Activated CD8-positive, alpha-beta memory T cell treated with anti-CD3 and anti-CD28 coated beads, Interleukin-2, amount 50 U/mL, for 48 hours (primary cell): ENCODE measurements at regions not wholly inside any gene's neighbourhood (a gene's known extent, or its start where the extent isn't known, plus 50 kb on each side); places are given as distances from the start of the nearest gene placed in this dataset.

ENCODE experiments used
- DNase-seq: peaks from one replicate; pipeline ENCODE4 v3.0.0-alpha.2; 2020

DNA sequence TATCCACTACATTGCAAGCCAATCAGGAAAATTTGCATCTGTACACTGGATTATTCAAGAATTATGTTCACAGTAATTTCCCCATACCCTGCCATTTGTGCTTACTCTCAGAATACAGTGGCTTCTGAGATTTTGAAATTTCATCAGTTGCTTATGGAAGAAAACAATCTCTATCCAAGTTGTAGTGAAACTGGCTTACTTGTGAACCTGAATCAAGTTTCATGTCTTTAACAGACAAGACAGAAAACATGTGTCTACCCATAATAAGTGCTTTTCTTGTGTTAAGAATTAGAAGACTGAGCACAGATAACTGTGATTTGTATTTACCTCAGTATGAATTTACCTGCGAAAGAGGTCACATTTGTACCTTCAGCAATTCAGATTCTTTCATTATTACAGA lies 672.7 kb upstream of the ADGRL2 start:
- DNase-seq, result no peak

GRCh38 chr1:81126989-81127581 lies 673.6 kb upstream of the ADGRL2 start:
- no peak for DNase-seq

- DNase-seq, result no peak
These were observed 675.1 kb upstream of the ADGRL2 start for GRCh38 chr1:81125672-81126071.

- DNase-seq, result no peak
These were observed 679.4 kb upstream of the ADGRL2 start for GRCh38 chr1:81121306-81121705.

DNA sequence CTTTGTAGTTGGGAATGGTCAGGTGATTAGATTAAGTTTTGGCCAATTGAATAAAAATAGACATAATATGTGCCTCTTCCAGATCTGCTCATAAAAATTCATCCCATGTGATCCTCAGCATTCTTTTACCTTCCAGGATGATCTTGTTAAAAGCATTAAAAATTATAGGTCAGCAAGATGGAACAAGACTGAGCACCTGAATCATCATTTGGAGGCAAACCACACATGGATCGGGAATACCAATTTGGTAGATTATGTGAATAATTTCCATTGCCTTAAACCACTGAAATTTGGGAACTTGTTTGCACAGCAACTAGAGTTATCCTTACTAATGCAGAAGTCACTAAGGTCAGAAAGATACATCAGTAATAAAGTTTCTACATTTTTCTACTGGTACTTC lies 681.4 kb upstream of the ADGRL2 start:
- no peak for DNase-seq

DNA sequence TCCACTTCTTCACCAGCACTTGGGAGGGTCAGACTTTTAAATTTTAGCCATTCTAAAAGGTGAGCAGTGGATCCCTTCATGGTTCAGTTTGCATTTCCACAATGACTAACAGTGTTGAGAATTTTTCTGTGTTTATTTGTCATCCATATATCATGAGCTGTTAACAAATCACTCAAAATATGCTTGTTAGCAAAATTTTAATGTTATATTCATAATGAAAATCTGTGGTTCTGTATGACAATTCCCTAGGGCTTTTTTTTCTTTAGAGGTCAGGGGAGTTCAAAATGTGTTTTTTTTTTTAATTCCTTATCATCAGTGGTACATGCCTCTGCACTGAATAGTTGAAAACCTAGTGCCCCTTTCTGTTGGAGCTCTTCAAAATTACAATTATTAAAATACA lies 682.2 kb upstream of the ADGRL2 start:
- no peak for DNase-seq

- no peak for DNase-seq
These were observed 685.3 kb upstream of the ADGRL2 start for GRCh38 chr1:81115422-81115821.

DNA sequence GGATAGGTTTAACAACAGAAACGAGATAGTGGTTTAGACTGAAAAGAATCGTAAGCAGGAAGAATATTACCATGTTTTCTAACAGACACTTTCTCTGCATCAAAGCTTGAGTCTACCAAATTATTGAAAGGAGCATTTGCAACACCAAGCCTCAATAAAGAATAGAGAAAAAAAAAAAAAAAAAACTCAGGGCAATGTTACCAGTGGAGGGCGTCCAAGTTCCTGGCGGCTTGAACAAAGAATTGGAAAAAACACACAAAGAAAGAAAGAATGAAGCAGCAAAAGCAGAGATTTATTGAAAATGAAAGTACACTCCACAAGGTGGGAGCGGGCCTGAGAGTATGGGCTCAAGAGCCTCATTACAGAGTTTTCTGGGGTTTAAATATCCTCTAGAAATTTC lies 686.5 kb upstream of the ADGRL2 start:
- no peak for DNase-seq

DNA sequence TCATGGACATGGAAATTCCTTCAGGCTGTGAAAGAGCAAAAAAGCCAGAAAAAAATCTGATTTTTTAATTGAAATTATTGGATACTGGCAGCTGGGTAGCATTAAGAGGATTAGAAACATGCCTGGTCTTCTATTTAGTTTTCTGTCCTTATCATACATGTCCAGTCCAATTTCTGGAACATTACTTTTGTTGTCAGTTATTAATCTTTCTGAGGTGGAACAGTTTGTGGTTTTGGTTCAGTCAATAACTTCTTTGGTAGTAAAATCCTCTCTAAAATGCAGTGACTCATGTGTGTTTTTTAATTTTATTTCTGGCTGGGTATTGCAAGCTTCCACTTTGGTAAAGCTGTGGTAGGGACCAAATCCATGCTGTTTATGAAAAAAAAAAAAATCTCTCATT lies 687.0 kb upstream of the ADGRL2 start:
- no peak for DNase-seq

- DNase-seq, result no peak
These were observed 688.9 kb upstream of the ADGRL2 start for GRCh38 chr1:81111818-81112217.

- no peak for DNase-seq
These were observed 691.7 kb upstream of the ADGRL2 start for GRCh38 chr1:81109038-81109437.

- DNase-seq, result no peak
These were observed 702.9 kb upstream of the ADGRL2 start for GRCh38 chr1:81097860-81098259.

DNA sequence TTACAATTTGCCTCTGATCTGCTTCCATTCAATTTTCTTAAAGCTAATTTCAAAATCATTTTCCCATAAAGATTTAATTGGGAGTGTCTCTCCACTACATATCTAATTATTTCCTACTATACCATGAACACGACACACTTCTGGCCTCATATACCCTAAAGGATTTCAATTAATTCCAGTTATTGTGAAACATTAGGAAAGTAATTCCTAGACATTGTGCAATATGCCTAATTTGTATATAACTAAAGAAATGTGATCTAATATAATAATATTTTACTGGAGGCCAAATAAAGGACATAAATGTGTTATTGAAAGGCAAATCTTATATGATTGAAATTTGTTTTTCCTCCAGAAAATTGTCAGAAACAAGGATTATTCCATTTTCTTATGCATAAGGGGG lies 727.2 kb upstream of the ADGRL2 start:
- no peak for DNase-seq

DNA sequence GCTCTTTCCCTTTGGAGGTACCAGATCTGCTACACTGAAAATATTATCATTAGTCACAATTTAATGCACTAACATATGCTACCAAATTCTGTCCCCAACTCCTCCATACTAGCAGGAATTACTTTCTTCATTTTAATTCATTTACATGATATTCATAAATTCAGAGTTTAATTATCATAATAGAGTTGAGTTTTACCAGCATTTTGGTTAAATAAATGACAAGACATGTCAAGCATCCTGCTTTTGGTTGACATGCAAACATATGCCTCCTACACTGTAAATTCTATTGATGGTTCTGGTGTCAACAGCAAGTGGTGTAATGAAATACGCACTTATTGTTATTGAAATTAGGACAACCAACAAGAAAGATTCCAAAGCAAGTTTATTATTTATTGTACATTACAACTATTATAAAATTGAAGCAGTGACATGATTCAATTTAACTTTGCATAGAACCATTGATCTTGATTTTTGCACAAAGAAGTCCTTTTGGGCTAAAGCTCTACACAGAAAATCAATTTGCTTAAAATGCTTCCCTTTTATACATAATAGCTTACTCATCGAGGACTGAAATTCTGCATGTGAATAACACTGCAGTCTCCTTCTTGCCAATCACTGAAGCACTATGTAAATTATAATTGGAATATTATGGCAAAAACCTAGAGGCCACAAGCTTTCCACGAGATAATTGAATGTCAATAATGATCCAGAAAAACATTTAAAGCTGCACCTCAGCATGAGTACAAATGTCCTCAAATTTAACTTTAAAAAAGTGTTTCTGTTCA lies 728.6 kb upstream of the ADGRL2 start:
- DNase-seq, result no peak

GRCh38 chr1:81071072-81071858 lies 729.5 kb upstream of the ADGRL2 start:
- no peak for DNase-seq

DNA sequence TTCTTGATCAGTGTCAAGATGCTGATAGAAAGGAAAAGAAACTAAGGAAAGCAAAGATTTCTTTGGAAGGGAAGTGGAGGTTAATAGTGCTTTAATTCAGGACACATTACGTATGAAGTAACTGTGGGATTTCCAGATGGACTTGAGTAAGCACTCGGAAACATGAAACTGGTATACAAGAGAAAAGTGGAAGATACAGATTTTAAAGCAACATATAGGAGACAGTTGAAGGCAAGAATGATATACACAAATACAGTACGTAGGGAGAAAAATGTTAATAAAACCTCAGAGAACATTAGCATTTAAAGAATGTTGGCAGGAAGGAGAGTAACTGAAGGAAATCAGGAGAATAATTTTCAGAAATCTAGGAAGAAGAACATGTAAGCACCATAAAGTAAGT lies 730.9 kb upstream of the ADGRL2 start:
- DNase-seq, result no peak

- DNase-seq, result no peak
These were observed 732.0 kb upstream of the ADGRL2 start for GRCh38 chr1:81068726-81069125.

DNA sequence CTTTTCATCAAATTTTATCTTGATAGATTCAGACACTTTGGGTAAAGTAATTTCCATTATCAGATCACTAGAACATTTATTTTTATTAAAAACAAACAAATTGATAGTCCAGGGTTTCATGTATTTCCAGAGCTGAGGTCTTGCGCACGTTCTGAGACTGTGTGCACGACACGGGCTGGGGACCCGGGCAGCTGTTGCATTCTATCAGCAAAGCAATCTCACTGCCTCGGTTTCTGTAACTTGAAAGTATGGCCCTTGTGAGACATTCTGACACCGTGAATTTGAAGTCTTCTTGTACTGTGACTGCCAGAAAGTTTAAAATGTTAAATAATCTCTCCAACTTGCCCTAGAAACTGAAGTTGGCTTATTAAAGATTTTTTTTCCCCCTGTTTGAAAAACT lies 746.9 kb upstream of the ADGRL2 start:
- DNase-seq, result no peak

DNA sequence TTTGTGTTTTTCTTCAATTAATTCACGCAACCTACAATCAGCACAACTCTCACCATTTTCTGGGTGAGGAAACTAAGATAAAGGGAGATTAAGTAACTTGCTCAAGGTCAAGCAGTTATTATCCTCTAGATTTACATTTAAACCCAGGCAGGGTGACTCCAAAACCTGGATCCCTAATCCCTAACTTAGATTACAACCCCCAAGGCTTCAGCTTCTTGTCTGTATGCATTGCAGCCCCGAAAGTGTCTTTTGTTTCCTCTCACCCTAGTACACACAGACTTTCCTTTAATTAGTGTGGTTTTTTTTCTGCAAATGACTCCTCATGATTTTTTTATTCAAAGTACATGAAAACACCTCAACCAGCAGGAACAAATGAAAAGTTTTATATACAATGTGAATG lies 748.6 kb upstream of the ADGRL2 start:
- DNase-seq, result no peak

DNA sequence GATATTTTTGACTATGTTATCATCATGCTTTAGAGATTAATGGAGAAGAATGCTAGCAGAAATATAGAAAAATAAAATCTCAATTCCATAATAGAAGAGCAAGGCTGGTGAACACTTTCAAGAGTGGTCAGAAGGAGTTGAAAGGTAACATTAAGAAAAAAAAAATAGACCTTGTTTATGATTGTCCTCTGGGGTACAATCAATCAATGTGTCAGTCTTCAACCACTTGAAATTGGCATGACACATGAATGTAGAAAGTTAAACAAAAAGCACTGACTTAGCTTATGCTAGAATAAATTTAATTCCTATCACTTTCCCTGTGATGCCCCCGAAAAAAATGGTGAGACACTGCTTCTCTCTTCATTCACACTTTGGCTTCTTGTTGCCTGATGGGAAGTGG lies 750.3 kb upstream of the ADGRL2 start:
- no peak for DNase-seq

DNA sequence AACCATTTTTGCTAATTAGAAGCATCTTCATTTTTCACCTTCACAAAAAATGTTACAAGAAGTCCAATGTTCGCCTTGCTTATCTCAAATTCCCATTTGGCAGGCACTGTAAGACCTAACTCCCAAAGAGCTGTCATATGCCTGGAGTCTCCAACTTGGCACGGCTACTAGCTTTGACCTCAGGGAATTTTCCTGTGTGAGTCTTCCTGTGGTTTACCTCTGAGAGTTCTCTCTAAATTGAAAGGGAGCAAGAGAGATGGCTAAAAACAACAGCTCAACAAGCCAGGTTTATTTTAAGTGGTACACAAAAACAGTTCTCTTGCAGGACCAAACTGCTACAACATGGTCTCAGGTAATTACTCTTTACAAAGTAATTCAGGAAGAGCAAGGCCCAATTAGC lies 756.0 kb upstream of the ADGRL2 start:
- no peak for DNase-seq

DNA sequence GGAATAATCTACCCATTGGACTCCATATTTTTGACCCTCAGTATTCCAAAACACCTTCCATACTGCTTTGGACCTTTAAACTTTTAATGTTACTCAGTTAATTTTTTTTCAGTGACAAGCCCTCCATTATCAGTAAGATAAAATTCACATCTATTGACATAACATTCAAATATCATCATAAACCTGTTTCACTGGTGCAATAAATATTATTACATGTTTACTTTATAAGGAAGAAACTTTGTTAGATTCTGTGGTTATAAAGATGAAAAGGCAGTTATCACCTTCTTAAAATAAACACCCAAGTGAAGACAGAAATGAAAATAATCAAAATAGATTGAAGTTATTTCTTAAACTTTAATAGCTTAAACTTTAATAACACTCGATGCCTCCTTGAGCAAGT lies 758.5 kb upstream of the ADGRL2 start:
- no peak for DNase-seq

GRCh38 chr1:81034291-81034690 lies 766.4 kb upstream of the ADGRL2 start:
- DNase-seq, result no peak

DNA sequence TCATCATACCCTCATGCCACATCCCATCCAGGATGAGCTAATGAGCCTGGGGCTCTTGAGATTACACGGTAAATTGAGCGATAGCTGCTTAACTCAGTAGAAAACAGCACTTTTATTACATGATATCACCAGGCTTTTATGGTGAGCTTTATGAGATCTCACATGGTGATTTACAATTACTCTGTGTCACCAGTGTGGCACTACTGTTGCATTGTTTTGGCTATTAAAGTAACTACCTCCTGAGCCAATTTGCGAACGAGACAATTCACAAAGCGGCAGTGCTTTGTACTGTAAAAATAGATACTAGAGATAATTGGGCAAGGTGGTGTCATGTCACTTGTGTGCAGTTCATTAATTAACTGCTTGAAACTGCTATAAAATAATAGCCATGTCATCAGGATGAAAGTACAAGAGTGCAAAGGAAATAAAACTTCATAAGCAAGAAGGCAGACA lies 767.7 kb upstream of the ADGRL2 start:
- DNase-seq, result no peak
